Neural progenitor cell (in vitro differentiated cells): ENCODE measurements at regions not wholly inside any gene's neighbourhood (a gene's known extent, or its start where the extent isn't known, plus 50 kb on each side); places are given as distances from the start of the nearest gene placed in this dataset.

Experiments used
- EZH2 ChIP-seq: fragments of 200-600 bp; sonication (generic); IDR thresholded peaks from 2 replicates; pipeline ENCODE4 v1.6.1; 2017; ENCODE audit warnings: antibody characterized with exemption, mild to moderate bottlenecking, moderate library complexity
- EZH2phosphoT487 ChIP-seq: fragments of 200-600 bp; sonication (generic); IDR thresholded peaks from 2 replicates; pipeline ENCODE4 v1.6.1; 2017; ENCODE audit warnings: antibody characterized with exemption
- TF ChIP-seq, protein P1 (sequence below): fragments of 200-600 bp; sonication (generic); IDR thresholded peaks from 2 replicates; pipeline ENCODE4 v1.5.1; 2017; ENCODE audit warnings: antibody characterized with exemption, mild to moderate bottlenecking

DNA sequence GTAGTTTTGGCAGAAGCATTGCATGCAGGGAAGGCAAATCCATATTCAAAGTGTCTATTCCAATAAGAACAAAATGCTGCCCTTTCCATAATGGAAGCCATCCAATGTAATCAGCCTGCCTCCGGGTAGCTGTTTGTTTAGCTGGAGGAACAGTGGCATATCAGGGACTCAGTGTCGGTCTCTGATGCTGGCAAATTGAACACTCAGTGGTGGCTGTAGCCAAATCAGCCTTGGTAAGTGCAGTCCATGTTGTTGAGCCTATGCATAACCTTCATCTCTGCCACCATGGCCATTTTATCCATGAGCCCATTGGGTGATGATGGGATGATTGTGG is 147.8 kb upstream of the MAX start:
- TF ChIP-seq EZH2 (no peak), EZH2phosphoT487 (no peak)
- TF ChIP-seq, protein P1, sequence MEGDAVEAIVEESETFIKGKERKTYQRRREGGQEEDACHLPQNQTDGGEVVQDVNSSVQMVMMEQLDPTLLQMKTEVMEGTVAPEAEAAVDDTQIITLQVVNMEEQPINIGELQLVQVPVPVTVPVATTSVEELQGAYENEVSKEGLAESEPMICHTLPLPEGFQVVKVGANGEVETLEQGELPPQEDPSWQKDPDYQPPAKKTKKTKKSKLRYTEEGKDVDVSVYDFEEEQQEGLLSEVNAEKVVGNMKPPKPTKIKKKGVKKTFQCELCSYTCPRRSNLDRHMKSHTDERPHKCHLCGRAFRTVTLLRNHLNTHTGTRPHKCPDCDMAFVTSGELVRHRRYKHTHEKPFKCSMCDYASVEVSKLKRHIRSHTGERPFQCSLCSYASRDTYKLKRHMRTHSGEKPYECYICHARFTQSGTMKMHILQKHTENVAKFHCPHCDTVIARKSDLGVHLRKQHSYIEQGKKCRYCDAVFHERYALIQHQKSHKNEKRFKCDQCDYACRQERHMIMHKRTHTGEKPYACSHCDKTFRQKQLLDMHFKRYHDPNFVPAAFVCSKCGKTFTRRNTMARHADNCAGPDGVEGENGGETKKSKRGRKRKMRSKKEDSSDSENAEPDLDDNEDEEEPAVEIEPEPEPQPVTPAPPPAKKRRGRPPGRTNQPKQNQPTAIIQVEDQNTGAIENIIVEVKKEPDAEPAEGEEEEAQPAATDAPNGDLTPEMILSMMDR = no peak
